Skeletal muscle cell (primary cell): ENCODE measurements at regions not wholly inside any gene's neighbourhood (a gene's known extent, or its start where the extent isn't known, plus 50 kb on each side); places are given as distances from the start of the nearest gene placed in this dataset.

Experiments
- DNase-seq: peaks from one replicate; pipeline ENCODE4 v3.0.0-alpha.2; 2010; ENCODE audit warnings: low read depth
- H3K4me3 ChIP-seq: 2 replicates; pipeline ENCODE4 v1.5.1; 2011; ENCODE audit warnings: low read depth, mild to moderate bottlenecking, control low read depth, low read length, moderate library complexity

DNA sequence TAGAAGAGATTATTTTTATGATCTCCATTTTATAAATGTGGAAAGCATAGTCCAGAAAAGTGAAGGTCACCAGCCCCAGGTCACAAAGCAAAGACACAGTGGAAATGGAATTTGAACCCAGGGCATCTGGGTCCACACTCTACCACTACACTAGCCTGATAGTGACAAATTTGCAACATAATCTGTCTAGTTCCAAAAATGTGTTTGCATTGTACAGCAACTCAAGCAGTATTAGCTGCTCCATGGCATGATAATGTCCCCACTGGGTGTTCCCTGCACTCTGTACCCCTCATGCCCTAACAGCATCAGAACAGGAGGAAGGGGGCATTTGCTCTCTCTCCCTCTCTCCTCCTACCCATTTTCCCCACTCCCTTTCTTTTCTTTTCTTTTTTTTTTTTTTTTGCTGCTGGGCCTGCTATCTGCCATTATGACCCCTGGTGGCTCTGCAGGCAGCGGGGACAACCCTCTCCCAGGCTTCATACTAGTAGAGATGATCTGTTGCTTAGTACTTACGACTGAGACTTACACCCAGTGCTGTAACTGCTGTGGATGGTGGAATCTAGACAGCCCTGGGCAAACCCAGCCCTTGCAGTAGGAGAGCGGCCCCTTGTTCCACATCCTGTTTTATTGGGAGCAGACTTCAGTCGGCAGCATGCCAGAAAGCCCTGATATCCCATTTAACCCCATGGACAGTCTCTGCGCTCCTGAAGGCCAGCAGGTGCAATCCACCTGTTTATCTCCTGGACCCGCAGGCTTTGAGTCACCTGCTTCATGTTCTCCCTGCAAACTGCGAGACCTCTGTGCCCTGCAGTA is 306.3 kb downstream of the SOX9 start:
- DNase-seq, result no peak

DNA sequence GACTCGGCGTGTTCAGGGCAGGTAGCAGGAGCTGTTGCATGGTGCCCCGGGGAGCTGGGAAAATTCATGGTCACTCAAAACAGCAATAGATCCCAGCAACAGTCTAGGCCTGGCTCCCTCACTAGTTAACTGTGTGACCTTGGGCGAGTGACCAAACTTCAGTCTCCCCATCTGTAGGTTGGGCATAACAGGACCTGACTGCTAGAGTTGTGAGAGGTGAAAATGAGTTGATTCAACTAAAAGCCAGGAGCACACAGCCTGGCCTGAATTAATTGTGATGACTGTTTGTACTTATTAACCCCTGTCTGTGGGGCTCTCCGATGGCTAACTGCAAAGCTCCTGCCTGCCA is 306.9 kb downstream of the SOX9 start:
- no peak overlapping the region for H3K4me3 ChIP-seq
- DNase-seq, result no peak

More for the DNA sequence above, 306.3 kb downstream of the SOX9 start:
- no peak overlapping the region for H3K4me3 ChIP-seq

DNA sequence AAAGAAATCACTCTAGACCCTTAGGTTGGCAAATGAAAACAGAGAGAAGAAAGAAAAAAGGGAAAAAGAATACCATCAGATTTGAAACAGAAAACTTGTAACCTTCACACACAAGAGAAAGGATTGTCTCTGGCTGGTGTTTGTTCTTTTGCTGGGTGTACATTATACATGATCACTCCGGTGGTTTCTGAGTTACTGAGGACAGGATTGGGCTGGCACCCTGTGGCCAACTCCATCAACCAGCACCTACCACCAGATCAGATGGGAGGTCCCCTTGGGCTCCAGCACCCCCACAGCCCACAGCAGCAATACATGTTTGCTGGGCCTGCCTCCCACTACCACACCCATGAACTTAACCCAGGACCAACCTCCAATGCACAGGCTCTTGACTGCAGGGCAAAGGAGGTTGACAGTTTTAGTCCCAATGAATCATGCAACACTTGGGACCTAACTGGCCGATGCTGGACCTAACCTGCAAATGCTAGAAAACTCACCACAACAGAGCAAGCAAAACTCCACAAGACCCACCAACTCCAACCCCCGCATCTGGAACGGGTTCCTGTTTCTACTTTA is 308.3 kb downstream of the SOX9 start:
- no peak overlapping the region for H3K4me3 ChIP-seq
- no peak for DNase-seq

DNA sequence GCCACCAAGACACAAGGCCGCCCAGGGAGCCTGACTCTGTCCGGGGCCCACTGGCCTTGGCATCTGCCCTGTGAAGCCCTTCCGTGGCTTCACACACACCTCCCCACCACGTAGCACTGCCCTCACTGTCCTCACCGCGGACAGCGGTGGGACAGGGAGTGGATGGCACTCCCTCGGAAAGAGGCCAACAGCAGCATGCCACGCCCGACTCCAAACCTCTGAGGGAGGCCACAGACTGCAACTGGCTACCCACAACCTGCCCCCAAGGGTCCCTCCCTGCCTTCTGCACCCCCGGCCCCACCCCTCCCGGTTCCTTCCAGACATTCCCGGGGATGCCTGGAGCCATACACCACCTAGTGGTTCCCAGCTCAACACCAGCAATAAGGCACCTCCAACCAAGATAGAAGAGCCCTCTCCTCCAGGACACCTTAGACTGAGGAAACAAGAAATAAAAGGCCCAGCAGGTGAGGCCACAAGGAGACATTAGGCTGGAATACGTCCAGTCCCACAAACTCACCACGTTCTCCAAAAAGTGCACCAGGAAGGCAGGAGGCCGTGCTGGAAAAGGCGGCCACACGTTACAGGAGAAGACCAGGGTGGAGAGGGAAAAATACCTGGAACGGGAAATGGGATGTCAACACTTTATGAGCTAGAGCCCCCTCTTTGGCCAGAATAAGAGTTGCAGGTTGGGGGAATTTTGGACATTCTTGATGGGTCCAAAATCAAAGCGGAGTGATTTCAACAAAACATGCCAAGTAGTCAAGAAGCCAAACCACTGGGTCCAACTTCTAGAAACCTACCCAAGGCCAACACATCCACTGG is 310.0 kb downstream of the SOX9 start:
- no peak for DNase-seq
- H3K4me3 ChIP-seq, result no peak overlapping the region

DNA sequence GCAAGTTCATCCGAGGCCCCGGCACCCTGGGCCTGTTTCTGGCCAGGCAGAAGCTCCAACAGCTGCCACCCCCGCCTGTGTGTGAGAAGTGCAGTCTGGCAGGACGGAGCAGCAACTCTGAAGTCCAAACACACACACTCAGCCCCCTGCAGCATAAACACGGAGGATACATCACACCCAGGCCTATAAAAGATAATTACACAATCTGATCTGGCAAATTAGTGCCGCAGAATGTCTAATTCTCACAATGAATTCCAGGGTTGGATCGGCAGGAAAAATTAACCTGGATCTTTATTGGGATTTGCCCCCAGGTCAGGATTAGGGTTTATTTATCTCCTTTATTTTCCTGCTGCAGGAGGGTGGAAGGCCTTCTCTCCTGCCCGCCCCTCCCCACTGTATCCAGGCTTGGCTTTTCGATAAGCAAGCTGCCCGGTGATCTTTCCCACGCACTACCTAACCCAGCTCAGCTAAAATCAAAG is 311.4 kb downstream of the SOX9 start:
- no peak for DNase-seq
- H3K4me3 ChIP-seq, result no peak overlapping the region

- DNase-seq, result no peak
- no peak overlapping the region for H3K4me3 ChIP-seq
Observed at GRCh38 chr17:72432881-72433280, 312.1 kb downstream of the SOX9 start.

DNA sequence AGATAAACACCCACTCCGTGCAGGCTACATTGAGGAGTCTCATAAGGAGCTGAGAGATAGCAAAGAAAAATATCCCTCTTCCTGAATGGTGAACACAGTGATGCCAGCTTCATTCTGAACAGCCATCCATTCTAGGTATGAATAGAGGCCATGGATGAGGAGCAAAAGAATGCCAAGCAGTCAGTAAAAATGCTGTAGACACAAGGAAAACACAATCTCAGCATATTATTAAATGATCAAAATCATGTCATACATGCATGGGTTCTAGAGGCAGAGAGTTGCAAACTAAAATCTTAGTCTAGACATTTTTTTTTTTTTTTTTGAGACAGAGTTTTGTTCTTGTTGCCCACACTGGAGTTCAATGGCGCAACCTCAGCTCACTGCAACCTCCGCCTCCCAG is 313.0 kb downstream of the SOX9 start:
- H3K4me3 ChIP-seq, result no peak overlapping the region
- DNase-seq, result no peak

DNA sequence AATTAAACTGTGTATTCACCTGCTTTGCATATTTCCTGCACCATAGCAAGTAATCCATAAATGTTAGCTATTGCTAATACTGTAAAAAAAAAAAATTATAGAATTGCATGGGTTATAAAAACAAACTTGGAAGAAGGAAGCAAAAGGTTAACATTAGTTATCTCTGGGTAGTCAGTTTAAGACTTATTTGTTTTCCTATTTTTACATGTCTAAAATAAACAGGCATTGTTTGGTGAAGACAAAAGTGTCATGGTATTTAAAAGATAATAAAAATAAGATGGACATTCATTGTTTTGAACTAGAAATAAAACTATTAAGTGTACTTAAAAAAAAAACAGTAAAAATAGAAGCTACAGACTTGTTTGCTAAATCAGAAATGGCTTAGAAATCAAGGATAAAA is 313.8 kb downstream of the SOX9 start:
- no peak overlapping the region for H3K4me3 ChIP-seq
- no peak for DNase-seq

DNA sequence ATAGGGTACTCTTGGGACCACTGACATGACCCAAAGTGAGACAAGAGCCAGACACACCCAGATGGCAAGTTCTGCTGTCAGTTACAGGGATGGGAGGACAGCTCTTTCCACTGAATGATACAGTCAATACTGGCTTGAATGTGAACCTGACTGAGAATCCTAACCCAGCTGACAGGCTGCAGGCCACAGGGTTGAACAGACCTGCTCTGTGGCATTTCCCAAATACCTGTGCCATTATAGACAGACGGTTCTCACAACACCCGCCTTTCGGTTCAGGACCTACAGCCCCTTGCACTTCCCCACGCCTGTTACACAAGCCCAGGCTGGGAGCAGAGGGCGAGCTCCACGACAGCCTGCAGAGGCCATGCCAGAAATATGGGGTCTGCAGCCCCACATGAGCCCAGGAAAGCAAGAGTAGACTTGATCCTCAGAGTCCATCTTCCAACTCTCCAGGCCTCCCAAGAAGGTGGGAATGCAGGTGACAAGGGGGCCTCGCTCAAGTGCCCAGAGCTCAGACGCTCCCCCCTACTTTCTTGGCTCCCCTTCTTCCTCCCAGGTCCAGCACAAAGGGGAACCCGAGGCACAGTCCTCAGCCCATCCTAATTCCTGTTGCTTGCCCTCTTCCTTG is 314.3 kb downstream of the SOX9 start:
- H3K4me3 ChIP-seq, result no peak overlapping the region

GRCh38 chr17:72438783-72439182 is 318.0 kb downstream of the SOX9 start:
- H3K4me3 ChIP-seq, result no peak overlapping the region
- no peak for DNase-seq

More for the DNA sequence above, 314.3 kb downstream of the SOX9 start:
- no peak for DNase-seq

GRCh38 chr17:72439893-72440502 is 319.2 kb downstream of the SOX9 start:
- no peak overlapping the region for H3K4me3 ChIP-seq
- no peak for DNase-seq

DNA sequence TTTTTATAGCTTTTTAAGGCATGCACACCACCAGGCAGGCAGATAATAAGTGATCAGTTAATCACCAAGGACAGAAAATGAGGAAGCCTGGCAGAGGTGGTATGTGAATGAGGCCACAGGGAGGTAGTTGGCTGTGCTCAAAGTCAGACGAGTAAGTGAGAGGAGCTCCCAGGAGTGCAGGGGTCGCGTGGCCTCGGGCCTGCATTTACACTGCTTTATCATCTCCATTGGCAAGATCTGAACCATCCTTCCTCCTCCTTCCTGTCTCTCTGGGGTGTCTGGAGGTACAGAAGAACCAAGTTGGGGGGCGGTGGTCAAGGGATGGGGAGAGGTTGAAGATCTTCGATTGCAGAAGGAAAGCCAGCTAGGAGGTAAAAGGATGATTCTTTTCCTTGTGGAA is 320.1 kb downstream of the SOX9 start:
- DNase-seq, result no peak

DNA sequence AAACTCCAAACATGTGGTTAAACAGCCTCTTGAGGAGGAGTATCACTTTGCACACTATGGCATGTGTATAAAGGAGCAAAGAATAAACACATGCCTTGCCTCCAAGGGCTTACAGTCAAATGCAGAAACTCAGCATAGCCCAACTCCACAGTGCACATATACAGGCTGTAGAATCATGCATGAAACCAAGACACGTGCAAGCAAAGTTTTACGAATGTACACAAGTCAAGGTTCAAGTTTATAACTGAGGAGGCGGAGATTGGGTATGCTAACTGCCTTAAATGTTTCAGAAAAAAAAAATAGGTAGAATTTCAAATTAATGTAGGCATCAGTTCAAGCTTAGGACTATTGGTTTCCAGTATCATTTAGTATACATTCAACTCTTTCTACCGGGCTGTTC is 321.1 kb downstream of the SOX9 start:
- H3K4me3 ChIP-seq, result no peak overlapping the region
- no peak for DNase-seq

More for the DNA sequence above, 320.1 kb downstream of the SOX9 start:
- H3K4me3 ChIP-seq, result no peak overlapping the region

GRCh38 chr17:72444517-72445054 is 323.8 kb downstream of the SOX9 start:
- no peak for DNase-seq
- H3K4me3 ChIP-seq, result no peak overlapping the region

DNA sequence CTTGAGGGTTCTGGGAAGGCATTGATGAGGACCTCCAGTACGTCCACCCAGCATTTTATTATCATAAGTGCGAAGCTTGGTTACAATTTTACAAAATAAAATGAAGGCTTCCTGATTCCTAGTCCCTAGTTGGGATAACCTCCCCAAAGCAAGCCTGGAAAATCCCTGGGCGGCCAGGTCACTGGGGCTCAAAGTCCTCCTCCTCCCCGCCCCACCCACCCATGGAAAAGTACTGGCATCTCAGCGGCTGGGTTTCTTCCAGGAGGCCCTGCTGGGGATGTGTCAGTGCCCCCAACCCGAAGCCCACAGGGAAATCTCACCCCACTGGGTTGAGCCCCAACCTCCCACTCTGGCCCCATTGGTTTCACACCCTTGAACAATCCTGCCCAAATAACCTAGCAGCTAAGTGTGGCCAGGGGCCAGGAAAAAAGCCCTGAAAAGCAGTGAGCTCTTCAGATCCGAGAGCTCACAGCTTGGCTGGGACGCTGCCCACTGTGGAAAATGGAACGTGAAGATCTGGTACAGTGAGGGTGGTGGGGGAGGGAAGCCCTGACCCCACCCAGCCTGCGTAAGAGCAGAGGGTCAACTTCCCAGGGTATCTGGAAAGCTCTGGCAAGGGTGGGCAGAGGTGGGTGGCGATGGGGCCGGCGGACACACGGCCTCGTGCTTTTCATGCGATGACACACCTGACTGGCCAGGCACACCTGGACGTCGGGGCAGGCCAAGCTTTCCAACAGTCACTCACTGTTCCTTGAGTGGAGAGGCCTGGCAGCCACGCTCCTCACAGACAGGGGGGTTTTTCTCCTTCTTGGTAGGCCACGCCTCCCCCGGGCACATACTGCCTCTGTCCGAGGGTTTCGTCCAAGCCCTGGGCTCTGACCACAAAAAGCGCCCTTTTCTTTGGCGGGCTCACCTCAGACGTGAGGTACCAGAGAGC is 324.5 kb downstream of the SOX9 start:
- DNase-seq, result no peak
- H3K4me3 ChIP-seq, result no peak overlapping the region

- no peak overlapping the region for H3K4me3 ChIP-seq
- DNase-seq, result no peak
Observed at GRCh38 chr17:72446118-72446517, 325.3 kb downstream of the SOX9 start.

DNA sequence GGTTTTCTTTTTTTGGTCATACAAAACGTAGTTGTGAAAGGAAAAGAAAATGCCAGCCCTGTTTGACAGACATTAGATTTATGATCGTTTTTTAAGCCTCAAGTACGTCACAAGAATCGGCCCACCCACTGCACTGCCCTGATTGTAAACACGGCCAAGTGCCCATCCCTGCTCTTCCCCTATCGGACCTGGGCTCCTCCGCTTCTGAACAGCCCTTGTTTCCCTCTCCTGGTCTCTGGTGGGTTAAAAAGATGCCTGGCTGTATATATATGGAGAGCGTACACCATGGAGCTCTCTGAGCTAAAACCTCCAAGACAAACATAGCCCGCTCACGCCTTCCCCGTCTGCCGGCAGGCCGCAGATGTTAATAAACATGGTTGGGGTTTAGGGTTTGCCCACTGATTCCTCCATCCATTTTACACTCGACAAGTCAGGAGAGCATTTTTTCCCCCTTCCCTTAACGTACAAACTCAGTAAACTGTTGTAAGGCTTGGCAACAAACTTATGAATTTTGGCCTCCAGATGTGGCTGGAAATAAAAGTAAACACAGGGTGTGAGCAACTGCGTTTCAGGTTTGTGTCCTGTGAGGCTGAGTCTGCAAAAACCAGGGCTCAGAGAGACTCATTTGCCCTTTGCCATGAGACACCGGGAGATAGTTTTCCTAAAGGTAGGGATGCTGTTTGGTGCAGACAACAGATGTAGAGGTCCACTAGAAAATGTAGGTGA is 325.9 kb downstream of the SOX9 start:
- no peak overlapping the region for H3K4me3 ChIP-seq
- DNase-seq, result no peak

GRCh38 chr17:72447251-72447640 is 326.4 kb downstream of the SOX9 start:
- H3K4me3 ChIP-seq, result no peak overlapping the region
- DNase-seq, result no peak
